ENCODE measurements at regions not wholly inside any gene's neighbourhood (a gene's known extent, or its start where the extent isn't known, plus 50 kb on each side); places are given as distances from the start of the nearest gene placed in this dataset.
"Not testable (repeated sequence)": the region's sequence is repeated elsewhere in the genome, so short reads cannot be mapped to it uniquely, and the experiment has no call there.

- H3K4me3 ChIP-seq: no peak overlapping the region
- H3K9me3 ChIP-seq: peaks cover 0 to 7% (median 0%) of the 10 kb centered on the region in 8 donors
- H3K27me3 ChIP-seq (replicated peaks in 1 of 7): no peaks in the 10 kb centered on the region
- TF ChIP-seq POLR2AphosphoS5 (IDR thresholded peaks at IDR 0.05) (no peak), CTCF (IDR thresholded peaks at IDR 0.05 in 8 of 11, conservative IDR thresholded peaks at IDR 0.05 in 3 of 11) (no peak), POLR2A (IDR thresholded peaks at IDR 0.05) (no peak)
- DNase-seq: peak; percentile 79
- H3K4me1 ChIP-seq: no peaks in the 10 kb centered on the region
- WGBS, 5 donors: 65 to 85% (median 74%) methylated on average over 1 to 2 of the region's 2 CpGs
- no peaks in the 10 kb centered on the region for H3K36me3 ChIP-seq
- H3K27ac ChIP-seq: no peak overlapping the region
- intact Hi-C loops (cut with DNase I; ENCODE audit: low total_unique reads): no loop called here
Observed at GRCh38 chr15:20106026-20106425, 435.6 kb downstream of the GOLGA6L6 start.

- H3K4me1 ChIP-seq; H3K4me3 ChIP-seq; H3K27me3 ChIP-seq (replicated peaks in 1 of 7); H3K27ac ChIP-seq; intact Hi-C loops (cut with DNase I; ENCODE audit: low total_unique reads); H3K9me3 ChIP-seq; H3K36me3 ChIP-seq: not testable (repeated sequence)
- peak; percentile 71 for DNase-seq
- WGBS, 5 donors: 83 to 89% (median 86%) methylated on average over 1 to 2 of the region's 3 CpGs; no CpG with 5 or more reads in 1 of the 5 donors
Observed at GRCh38 chr15:20105011-20105990, 436.3 kb downstream of the GOLGA6L6 start.

GRCh38 chr15:20104551-20104950, 437.0 kb downstream of the GOLGA6L6 start:
- H3K4me3 ChIP-seq; H3K9me3 ChIP-seq; H3K4me1 ChIP-seq; H3K27ac ChIP-seq; H3K27me3 ChIP-seq (replicated peaks in 1 of 7); H3K36me3 ChIP-seq; intact Hi-C loops (cut with DNase I; ENCODE audit: low total_unique reads): not testable (repeated sequence)
- WGBS, 5 donors: 76 to 90% (median 88%) methylated on average over 2 to 5 of the region's 6 CpGs
- DNase-seq: peak; percentile 85

- H3K9me3 ChIP-seq; H3K4me1 ChIP-seq; intact Hi-C loops (cut with DNase I; ENCODE audit: low total_unique reads); H3K4me3 ChIP-seq; H3K36me3 ChIP-seq; H3K27ac ChIP-seq; H3K27me3 ChIP-seq (replicated peaks in 1 of 7): not testable (repeated sequence)
- WGBS, 5 donors: 83 to 92% (median 89%) methylated on average over 4 to 5 of the region's 5 CpGs; no CpG with 5 or more reads in 1 of the 5 donors
- peak; percentile 87 for DNase-seq
Observed at GRCh38 chr15:20102862-20103261, 438.7 kb downstream of the GOLGA6L6 start.

- WGBS, 5 donors: 67 to 85% (median 71%) methylated on average over 1 of the region's 1 CpG; no CpG with 5 or more reads in 2 of the 5 donors
- H3K36me3 ChIP-seq; intact Hi-C loops (cut with DNase I; ENCODE audit: low total_unique reads); H3K4me1 ChIP-seq; H3K27me3 ChIP-seq (replicated peaks in 1 of 7); H3K9me3 ChIP-seq; H3K27ac ChIP-seq; H3K4me3 ChIP-seq: not testable (repeated sequence)
- peak; percentile 87 for DNase-seq
Observed at GRCh38 chr15:20102209-20102608, 439.4 kb downstream of the GOLGA6L6 start.

GRCh38 chr15:20101281-20101680, 440.3 kb downstream of the GOLGA6L6 start:
- H3K27me3 ChIP-seq (replicated peaks in 1 of 7); DNase-seq; intact Hi-C loops (cut with DNase I; ENCODE audit: low total_unique reads); H3K27ac ChIP-seq; H3K9me3 ChIP-seq; H3K4me1 ChIP-seq; H3K4me3 ChIP-seq; H3K36me3 ChIP-seq: not testable (repeated sequence)
- no CpG with 5 or more reads among the region's 3 CpGs for WGBS, 5 donors

- WGBS, 5 donors: no CpG with 5 or more reads among the region's 8 CpGs
- H3K4me3 ChIP-seq; H3K27me3 ChIP-seq (replicated peaks in 1 of 7); intact Hi-C loops (cut with DNase I; ENCODE audit: low total_unique reads); H3K9me3 ChIP-seq; H3K36me3 ChIP-seq; DNase-seq; H3K27ac ChIP-seq; H3K4me1 ChIP-seq: not testable (repeated sequence)
Observed at GRCh38 chr15:20100604-20101270, 440.9 kb downstream of the GOLGA6L6 start.

GRCh38 chr15:20095699-20096303, 445.8 kb downstream of the GOLGA6L6 start:
- H3K27me3 ChIP-seq (replicated peaks in 1 of 7); H3K9me3 ChIP-seq; H3K36me3 ChIP-seq; DNase-seq; H3K27ac ChIP-seq; H3K4me3 ChIP-seq; H3K4me1 ChIP-seq; intact Hi-C loops (cut with DNase I; ENCODE audit: low total_unique reads): not testable (repeated sequence)
- 57 to 89% (median 72%) methylated on average over 1 to 5 of the region's 6 CpGs for WGBS, 5 donors

GRCh38 chr15:20089541-20089940, 452.1 kb downstream of the GOLGA6L6 start:
- H3K27me3 ChIP-seq (replicated peaks in 1 of 7); intact Hi-C loops (cut with DNase I; ENCODE audit: low total_unique reads); H3K4me3 ChIP-seq; H3K9me3 ChIP-seq; H3K36me3 ChIP-seq; H3K27ac ChIP-seq; H3K4me1 ChIP-seq: not testable (repeated sequence)
- 50 to 90% (median 73%) methylated on average over 2 of the region's 4 CpGs; no CpG with 5 or more reads in 1 of the 5 donors for WGBS, 5 donors
- DNase-seq: peak; percentile 29
